ENCODE measurements at regions not wholly inside any gene's neighbourhood (a gene's known extent, or its start where the extent isn't known, plus 50 kb on each side); places are given as distances from the start of the nearest gene placed in this dataset.

DNA sequence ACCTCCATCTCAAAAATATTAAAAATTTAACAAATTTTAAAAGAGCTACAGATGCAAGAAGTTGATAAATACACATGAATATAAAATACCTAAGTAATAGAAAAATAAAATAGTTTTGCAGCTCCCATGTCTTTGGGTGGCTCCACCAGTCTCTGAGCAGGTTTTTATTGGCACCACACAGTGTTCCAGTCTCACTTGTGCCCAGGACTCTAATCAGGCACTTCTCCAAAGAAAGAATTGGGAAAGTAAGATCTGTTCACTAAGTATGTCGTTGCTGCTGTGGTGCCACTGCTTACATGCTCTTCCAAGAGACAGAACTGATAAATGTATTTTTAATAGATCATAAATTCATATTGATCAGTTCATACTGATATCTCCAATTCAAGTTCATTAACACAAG lies 92.5 kb upstream of the ABI3BP start:
- no peak for DNase-seq (ENCODE audit: low spot score)

DNA sequence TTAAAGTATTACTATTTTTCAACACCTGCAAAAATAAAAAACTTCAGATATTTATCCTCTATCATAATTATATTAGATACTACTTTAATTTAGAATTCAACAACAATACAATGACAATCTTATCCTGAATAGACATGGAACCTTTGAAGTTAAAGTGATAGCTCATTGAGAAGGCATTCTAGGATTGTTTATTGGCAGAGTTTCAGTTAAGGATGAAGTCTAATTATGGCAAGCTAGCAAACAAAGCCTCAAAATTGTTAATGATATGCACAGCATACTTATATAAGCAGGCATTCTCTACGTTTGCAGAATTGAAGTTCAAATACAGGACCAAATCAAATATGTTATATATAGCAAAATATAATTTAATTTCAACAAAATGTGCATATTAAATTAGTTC lies 91.2 kb upstream of the ABI3BP start:
- no peak for DNase-seq (ENCODE audit: low spot score)

- DNase-seq (ENCODE audit: low spot score) = peak; percentile 84
Measured at GRCh38 chr3:101081999-101082398, 88.8 kb upstream of the ABI3BP start.

DNA sequence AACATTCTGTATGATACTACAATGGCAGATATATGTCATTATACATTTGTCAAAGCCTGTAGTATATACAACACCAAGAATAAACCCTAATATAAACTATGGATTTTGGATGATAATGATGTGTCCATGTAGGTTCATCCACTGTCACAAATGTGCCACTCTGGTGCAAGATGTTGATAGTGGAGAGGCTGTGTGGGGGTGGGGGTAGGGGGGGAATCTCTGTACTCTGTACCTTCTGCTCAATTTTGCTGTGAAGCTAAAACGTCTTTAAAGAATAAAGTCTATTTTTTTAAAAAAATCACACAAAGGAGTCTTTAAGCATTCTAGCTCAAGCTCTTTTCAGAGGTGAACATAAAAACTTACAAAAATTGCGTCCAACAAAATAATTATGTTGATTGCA lies 88.2 kb upstream of the ABI3BP start:
- no peak for DNase-seq (ENCODE audit: low spot score)

DNA sequence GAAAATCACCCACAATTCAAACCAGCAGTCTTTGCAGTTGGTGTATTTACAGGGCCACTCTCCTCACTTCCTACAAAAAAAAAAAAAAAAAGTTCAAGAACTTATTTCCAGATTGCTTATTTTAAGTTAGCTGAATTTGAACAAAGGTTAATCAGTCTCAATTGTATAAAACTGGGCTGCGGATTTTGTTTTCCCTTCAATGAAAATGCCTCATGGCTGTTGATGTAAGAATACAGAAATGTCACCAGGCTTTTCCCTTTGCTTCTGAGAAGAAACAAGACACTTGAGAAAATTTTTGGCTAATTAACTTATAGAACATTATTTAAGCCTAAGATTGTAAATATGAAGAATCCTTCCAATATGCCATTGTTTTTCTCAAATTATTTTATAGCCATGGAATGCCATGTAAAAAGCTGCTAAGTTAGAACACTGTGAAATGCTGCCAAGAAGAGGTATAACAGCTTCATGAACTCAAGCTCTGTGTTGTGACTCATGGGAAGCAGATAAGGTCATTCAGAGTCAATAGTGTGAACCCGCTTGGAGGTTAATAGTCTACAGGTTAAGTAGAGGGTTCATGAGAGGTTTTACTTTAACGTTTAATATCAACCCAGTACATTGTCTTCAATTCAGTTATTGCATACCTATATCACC lies 84.3 kb upstream of the ABI3BP start:
- DNase-seq (ENCODE audit: low spot score) = peak; percentile 56

GRCh38 chr3:101074518-101074917 lies 81.3 kb upstream of the ABI3BP start:
- no peak for DNase-seq (ENCODE audit: low spot score)

DNA sequence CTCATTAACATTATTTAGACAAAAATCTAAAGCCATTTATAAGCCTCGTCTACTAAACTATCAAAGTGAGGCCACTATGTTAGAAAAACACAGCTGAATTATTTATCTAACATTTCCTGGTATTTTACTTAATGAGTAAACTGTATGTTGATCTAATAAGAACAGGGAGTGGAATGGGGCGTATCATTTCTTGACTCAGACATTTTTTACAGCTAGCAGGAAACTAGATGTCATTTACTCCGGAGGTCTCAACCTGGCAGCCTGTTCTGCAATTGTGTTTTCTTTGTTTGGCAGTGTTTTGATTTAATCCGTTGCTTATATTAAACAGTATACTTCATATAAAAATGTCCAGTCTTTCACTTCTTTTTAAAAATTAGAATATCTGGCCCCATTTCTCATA lies 79.1 kb upstream of the ABI3BP start:
- DNase-seq (ENCODE audit: low spot score) = no peak

GRCh38 chr3:101070799-101071121 lies 77.5 kb upstream of the ABI3BP start:
- no peak for DNase-seq (ENCODE audit: low spot score)

DNA sequence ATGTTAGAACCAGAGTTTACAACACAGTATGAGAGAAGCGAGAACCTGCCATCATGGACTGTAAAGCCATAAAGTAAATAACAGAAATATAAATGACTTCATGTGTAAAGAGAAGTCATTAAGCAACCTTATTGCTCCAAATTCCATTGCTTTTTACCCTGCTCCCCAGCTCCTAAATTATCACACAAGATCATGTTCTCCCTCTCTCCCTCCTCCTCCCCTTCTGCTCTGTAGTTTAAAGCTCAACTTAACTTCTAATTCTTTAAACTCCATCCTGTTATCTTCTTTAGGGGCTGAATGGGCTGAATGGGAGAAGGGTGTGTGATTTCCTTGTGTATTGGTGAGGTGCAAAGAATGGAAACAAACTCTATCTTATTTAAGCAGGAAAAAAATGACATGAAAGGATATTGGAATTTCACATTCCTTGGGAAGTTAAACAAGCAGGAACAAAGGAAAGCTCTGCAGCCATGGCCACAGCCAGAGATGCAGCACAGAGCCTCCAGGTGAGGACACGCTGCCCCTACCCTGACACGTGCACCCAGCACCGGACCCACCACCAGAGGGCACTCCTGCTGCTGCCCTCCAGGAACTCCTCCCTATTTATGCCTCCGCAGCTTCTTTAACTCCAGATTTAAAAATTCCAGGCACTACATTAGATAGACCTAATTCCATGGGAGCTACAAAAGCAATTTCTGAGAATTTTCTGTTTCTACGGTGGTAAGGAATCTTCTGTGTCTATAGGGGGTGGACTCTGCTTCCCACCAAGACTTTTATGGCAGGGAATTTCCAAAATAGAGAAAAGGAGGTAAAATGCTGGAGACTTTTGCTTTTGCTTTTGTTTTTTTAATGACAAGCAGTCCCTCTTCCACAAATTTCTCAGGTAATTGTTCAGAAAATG lies 76.9 kb upstream of the ABI3BP start:
- no peak for DNase-seq (ENCODE audit: low spot score)

DNA sequence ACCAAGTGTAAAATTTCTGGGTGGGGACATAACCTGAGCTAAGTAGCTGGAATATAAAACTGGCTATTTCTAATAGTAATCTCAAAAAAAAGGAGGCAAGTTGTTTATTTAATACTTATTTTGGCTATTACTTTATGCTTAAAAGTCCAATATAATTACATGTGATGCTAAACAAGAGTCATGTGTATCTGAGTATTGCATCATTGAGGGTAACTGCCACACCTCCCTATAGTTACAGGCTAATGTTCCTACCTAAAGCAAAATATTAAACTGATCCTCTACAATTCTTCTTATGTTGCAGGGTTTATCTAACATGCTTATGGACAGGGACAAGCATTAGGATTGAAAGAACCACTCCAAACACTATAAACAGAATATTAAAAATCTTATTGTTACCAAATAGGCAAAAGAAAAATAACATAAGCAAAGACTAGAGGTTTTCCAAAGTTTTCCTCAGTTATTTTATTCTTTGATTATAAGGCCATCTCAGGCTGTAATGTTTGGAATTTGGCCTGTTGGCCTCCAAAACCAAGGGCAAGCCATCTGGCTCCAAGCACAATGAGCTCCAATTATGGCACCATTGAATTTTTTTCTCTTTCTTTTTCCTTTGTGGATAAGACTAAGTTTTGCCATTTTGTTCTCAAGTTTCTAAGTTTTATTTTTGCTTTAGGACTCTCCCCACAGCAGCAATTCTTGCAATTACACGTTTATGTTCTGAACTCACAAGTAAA lies 75.8 kb upstream of the ABI3BP start:
- no peak for DNase-seq (ENCODE audit: low spot score)

DNA sequence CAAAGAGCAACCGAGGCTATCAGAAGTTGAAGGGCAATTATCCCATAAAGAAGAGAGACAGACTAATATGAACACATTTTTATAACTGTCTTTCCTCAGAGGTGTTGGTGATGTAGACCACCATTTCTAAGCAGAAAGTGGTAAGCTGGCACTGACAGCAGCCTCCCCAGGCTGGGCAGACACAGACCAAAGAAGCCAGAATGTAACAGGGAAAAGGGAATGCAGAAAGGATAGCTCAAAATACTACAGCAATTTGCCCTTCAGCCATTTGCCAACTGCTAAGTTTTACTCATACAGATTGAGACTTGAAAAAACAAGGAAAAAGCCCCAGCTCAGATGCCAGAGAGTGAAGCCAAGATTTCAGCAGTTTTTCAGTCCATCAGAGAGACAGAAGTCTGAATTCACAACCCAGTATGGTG lies 73.5 kb upstream of the ABI3BP start:
- peak; percentile 40 for DNase-seq (ENCODE audit: low spot score)

DNA sequence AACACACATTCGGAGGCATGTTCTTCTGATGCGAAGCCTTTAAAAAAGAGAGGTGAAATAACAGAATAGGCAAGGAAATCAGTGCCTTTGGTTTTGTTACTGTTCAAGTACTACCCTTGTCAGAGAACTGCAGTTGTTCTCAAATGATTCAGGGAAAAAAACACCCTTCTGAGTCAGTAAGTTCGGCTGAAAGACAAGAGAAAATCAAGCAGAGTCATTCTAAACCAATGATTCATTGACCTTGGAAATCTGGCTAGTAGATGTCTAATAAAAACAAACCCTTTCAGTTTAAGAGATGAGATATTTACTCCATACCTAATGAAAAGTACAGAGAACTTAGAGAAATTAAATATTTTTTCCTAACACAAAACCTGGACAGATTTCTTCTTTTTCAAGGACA lies 72.7 kb upstream of the ABI3BP start:
- DNase-seq (ENCODE audit: low spot score) = peak; percentile 53

- no peak for DNase-seq (ENCODE audit: low spot score)
Measured at GRCh38 chr3:101063401-101063800, 70.2 kb upstream of the ABI3BP start.

DNA sequence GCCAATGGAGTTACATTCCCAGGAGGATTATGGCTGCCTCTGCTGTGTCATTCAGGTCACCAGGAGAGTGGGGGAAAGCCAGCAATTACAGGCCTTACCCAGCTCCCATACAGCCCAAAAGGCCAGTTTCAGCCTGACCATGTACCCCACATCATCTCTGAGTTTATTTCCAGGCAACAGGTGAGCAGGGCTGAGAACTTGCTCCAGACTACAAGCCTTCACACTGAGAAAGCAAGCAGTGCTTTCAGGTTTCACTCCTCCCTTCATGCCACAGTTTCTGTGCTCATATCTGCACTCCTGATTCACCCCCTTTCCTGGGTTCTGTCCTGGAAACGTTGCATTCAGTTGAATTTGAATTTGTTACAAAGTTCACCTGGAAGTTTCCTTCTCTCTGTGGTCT lies 68.1 kb upstream of the ABI3BP start:
- no peak for DNase-seq (ENCODE audit: low spot score)

- DNase-seq (ENCODE audit: low spot score) = no peak
Measured at GRCh38 chr3:101050866-101051265, 57.6 kb upstream of the ABI3BP start.

DNA sequence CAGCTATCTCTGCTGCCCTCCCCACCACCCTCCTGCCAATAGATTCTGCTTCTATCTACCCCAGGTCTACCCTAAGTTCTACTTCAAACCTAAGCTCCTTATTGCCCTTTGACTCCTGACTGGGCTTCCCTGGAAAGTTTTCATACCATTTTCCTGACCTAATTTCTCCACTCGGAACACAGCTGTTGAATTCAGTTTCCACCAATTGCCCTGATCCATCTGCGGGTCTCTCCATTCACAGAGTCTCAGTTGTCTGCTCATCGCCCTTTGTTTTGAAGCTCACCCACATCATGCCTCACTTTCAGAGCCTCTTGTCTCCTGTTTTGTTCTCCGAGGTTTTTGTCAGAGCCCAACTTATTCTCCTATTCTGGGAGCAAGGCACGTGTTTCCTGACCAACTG lies 56.8 kb upstream of the ABI3BP start:
- DNase-seq (ENCODE audit: low spot score) = peak; percentile 21

- no peak for DNase-seq (ENCODE audit: low spot score)
Measured at GRCh38 chr3:101049532-101049931, 56.3 kb upstream of the ABI3BP start.

- DNase-seq (ENCODE audit: low spot score) = no peak
Measured at GRCh38 chr3:101043687-101044078, 50.5 kb upstream of the ABI3BP start.

- no peak for DNase-seq (ENCODE audit: low spot score)
Measured at GRCh38 chr3:101042996-101043686, 49.9 kb upstream of the ABI3BP start.
